ENCODE measurements at regions not wholly inside any gene's neighbourhood (a gene's known extent, or its start where the extent isn't known, plus 50 kb on each side); places are given as distances from the start of the nearest gene placed in this dataset.
A peak's percentile ranks its signal among the peaks of the same experiment; 100 is the strongest.

DNA sequence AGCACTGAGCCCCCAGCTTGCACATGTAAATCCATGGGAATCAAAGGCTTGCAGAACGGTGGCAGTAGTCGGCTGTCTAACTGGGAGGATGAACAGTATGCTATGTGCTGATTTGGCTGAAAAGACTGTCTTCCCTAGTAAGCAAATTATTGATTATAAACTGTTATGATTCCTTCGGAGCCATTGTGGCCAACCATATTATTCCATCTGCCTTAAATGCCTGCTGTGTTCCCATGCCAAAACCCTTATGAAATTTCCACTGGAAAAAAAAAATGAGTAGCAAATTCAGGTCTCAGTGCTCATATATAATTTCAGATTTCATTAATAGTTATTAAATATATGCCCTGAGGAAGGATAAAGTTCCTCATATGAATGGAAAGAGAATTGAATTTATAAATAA is 132.7 kb upstream of the MID1 start:
- no peaks in the 10 kb centered on the region for H3K27me3 ChIP-seq
- H3K36me3 ChIP-seq (replicated peaks in 1 of 2; ENCODE audit: insufficient read depth in 1 of 2, low read depth in 2 of 2) = no peaks in the 10 kb centered on the region
- H3K4me3 ChIP-seq = no peak overlapping the region
- no peaks in the 10 kb centered on the region for H3K4me1 ChIP-seq
- intact Hi-C loops (cut with DNase I) = no loop called here
- no peaks in the 10 kb centered on the region for H3K9me3 ChIP-seq
- DNase-seq (no peak), ATAC-seq (no peak)
- 80 to 87% methylated on average over 3 of the region's 3 CpGs for WGBS, 2 donors
- TF ChIP-seq POLR2A (IDR thresholded peaks at IDR 0.05) = no peak
- TF ChIP-seq CTCF (IDR thresholded peaks at IDR 0.05) = no peak
- no peak overlapping the region for H3K27ac ChIP-seq

GRCh38 chrX:10754445-10754844 is 134.1 kb upstream of the MID1 start:
- Histone ChIP-seq H3K27ac (no peak overlapping the region), H3K27me3 (no peaks in the 10 kb centered on the region), H3K4me3 (no peak overlapping the region), H3K9me3 (no peaks in the 10 kb centered on the region), H3K4me1 (no peaks in the 10 kb centered on the region), H3K36me3 (replicated peaks in 1 of 2; ENCODE audit: insufficient read depth in 1 of 2, low read depth in 2 of 2) (no peaks in the 10 kb centered on the region)
- 80 to 83% methylated on average over 6 of the region's 6 CpGs for WGBS, 2 donors
- ATAC-seq (no peak), DNase-seq (no peak)
- TF ChIP-seq CTCF (IDR thresholded peaks at IDR 0.05) (no peak), POLR2A (IDR thresholded peaks at IDR 0.05) (no peak)
- intact Hi-C loops (cut with DNase I) = no loop called here

- no peak overlapping the region for H3K4me3 ChIP-seq
- intact Hi-C loops (cut with DNase I) = no loop called here
- peak overlapping the region in 2 of 4 donors; percentile 49 to 62 for H3K27ac ChIP-seq
- 44% methylated on average over 9 of the region's 9 CpGs for WGBS, 2 donors
- ATAC-seq (peak; percentile 85), DNase-seq (peak; percentile 7 to 22 (median 16))
- no peaks in the 10 kb centered on the region for H3K9me3 ChIP-seq
- H3K36me3 ChIP-seq (replicated peaks in 1 of 2; ENCODE audit: insufficient read depth in 1 of 2, low read depth in 2 of 2) = no peaks in the 10 kb centered on the region
- no peaks in the 10 kb centered on the region for H3K27me3 ChIP-seq
- no peak for TF ChIP-seq CTCF (IDR thresholded peaks at IDR 0.05)
- TF ChIP-seq POLR2A (IDR thresholded peaks at IDR 0.05) = no peak
- H3K4me1 ChIP-seq = no peaks in the 10 kb centered on the region
Measured at GRCh38 chrX:10755439-10756334, 135.3 kb upstream of the MID1 start.

DNA sequence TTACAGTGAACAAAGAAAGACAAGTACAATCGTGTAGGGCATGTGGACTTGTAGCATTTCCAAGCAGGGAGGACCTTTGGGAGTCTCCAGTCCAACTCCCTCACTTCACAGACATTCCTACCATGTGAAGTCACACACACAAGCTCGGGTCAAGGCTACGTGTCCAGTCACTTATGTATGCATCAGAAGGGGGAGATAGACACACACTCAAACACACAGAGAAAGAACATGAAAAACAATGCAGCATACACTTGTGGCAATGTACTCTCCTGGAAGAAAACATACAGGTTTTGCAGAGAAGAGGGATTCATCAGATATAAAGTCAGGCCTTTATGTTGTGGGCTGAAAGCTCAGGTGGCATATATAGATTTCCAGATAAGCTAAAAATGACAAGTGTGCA is 136.1 kb upstream of the MID1 start:
- DNase-seq = peak in 3 of 4 donors; percentile 9 to 25 (median 10)
- TF ChIP-seq CTCF (IDR thresholded peaks at IDR 0.05) (no peak), POLR2A (IDR thresholded peaks at IDR 0.05) (no peak)
- peak; percentile 64 for ATAC-seq
- Histone ChIP-seq H3K4me3 (no peak overlapping the region), H3K27ac (peak overlapping the region in 2 of 4 donors; percentile 49 to 62), H3K27me3 (no peaks in the 10 kb centered on the region), H3K9me3 (no peaks in the 10 kb centered on the region), H3K4me1 (no peaks in the 10 kb centered on the region), H3K36me3 (replicated peaks in 1 of 2; ENCODE audit: insufficient read depth in 1 of 2, low read depth in 2 of 2) (no peaks in the 10 kb centered on the region)
- intact Hi-C loops (cut with DNase I) = no loop called here
- 12 to 28% methylated on average over 3 of the region's 3 CpGs for WGBS, 2 donors
